Breast epithelium (tissue), 3 donors: ENCODE measurements at regions not wholly inside any gene's neighbourhood (a gene's known extent, or its start where the extent isn't known, plus 50 kb on each side); places are given as distances from the start of the nearest gene placed in this dataset.

ENCODE experiments used
- POLR2A ChIP-seq: fragments of 450-650 bp; IDR thresholded peaks from one replicate; pipeline ENCODE4 v1.6.1; 2016; ENCODE audit warnings: antibody characterized with exemption, mild to moderate bottlenecking, moderate library complexity
- POLR2AphosphoS5 ChIP-seq, 3 donors: sonication (generic); formaldehyde crosslinking; IDR thresholded peaks; one replicate each; pipeline ENCODE4 v1.6.1; 2017; ENCODE audit warnings: antibody characterized with exemption in 3 of 3
- TF ChIP-seq, protein P1 (sequence below), 3 donors: fragments of 450-650 bp; IDR thresholded peaks; one replicate each; pipeline ENCODE4 v1.5.1; 2016 to 2017; ENCODE audit warnings: antibody characterized with exemption in 3 of 3, mild to moderate bottlenecking in 3 of 3, moderate library complexity in 3 of 3

DNA sequence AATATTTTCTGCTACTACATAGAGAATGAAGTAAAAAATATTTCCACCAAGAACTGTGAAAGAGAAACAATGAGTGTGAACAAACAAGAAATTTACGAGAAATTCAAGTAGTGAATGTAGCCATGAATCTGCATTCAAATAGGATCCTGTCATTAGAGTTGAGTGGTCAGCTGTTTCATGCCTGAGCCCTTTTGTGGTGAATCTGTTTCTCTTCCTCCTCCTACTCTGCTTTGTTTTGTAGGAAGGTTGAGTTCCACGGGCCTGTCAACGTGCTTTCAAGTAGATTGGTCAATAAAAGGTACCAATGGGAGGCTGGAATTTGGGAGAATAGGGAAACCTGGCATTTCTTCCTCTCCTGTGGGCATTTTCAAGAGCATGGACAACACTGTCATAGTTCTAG, 1749.6 kb upstream of the FLRT2 start:
- TF ChIP-seq POLR2AphosphoS5 (IDR thresholded peaks at IDR 0.05) (no peak), POLR2A (no peak)
- TF ChIP-seq, protein P1, sequence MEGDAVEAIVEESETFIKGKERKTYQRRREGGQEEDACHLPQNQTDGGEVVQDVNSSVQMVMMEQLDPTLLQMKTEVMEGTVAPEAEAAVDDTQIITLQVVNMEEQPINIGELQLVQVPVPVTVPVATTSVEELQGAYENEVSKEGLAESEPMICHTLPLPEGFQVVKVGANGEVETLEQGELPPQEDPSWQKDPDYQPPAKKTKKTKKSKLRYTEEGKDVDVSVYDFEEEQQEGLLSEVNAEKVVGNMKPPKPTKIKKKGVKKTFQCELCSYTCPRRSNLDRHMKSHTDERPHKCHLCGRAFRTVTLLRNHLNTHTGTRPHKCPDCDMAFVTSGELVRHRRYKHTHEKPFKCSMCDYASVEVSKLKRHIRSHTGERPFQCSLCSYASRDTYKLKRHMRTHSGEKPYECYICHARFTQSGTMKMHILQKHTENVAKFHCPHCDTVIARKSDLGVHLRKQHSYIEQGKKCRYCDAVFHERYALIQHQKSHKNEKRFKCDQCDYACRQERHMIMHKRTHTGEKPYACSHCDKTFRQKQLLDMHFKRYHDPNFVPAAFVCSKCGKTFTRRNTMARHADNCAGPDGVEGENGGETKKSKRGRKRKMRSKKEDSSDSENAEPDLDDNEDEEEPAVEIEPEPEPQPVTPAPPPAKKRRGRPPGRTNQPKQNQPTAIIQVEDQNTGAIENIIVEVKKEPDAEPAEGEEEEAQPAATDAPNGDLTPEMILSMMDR (IDR thresholded peaks at IDR 0.05): no peak
